ENCODE measurements at regions not wholly inside any gene's neighbourhood (a gene's known extent, or its start where the extent isn't known, plus 50 kb on each side); places are given as distances from the start of the nearest gene placed in this dataset.

DNA sequence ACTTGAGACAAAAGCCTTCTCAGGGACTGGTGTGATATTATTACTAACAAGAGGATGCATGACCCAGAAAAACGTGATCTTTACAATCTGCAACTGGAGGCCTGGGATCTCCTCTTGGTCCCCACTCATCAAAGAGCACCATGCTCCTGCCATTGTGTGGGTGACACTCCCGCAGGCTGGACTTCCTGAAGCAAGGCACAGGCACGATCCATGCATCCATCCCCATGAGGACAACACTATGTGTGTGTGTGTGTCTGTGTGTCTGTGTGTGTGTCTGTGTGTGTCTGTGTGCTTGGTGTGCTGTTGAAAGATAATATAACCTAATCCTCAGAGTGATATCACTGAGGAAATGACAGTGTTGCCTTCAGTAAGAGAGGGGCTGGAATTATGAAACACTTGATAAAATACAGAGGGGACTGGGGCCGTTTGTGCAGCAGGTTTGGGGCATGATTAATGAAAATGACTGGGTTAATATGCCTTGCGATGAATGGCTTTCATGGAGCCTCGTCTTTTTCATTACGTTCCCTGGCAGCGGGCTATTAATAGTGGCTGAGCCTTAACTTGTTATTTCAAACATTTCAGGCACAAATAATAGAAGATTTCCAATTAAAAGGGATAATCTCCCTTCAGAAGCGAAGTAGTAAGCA lies 180.8 kb upstream of the TCERG1L start:
- TF ChIP-seq, protein P1, sequence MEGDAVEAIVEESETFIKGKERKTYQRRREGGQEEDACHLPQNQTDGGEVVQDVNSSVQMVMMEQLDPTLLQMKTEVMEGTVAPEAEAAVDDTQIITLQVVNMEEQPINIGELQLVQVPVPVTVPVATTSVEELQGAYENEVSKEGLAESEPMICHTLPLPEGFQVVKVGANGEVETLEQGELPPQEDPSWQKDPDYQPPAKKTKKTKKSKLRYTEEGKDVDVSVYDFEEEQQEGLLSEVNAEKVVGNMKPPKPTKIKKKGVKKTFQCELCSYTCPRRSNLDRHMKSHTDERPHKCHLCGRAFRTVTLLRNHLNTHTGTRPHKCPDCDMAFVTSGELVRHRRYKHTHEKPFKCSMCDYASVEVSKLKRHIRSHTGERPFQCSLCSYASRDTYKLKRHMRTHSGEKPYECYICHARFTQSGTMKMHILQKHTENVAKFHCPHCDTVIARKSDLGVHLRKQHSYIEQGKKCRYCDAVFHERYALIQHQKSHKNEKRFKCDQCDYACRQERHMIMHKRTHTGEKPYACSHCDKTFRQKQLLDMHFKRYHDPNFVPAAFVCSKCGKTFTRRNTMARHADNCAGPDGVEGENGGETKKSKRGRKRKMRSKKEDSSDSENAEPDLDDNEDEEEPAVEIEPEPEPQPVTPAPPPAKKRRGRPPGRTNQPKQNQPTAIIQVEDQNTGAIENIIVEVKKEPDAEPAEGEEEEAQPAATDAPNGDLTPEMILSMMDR (IDR thresholded peaks at IDR 0.05), result no peak
- no peak for TF ChIP-seq POLR2A (IDR thresholded peaks at IDR 0.05)
